ENCODE measurements at regions not wholly inside any gene's neighbourhood (a gene's known extent, or its start where the extent isn't known, plus 50 kb on each side); places are given as distances from the start of the nearest gene placed in this dataset.

- H3K4me3 ChIP-seq (ENCODE audit: low read depth, low read length) = no peak overlapping the region
- no peak for TF ChIP-seq CTCF (IDR thresholded peaks at IDR 0.05; ENCODE audit: borderline replicate concordance, insufficient read depth, low read depth, low read length)
These were observed 638.7 kb downstream of the ZEB2 start for GRCh38 chr2:143881246-143881645.

GRCh38 chr2:143877876-143878530 is 641.9 kb downstream of the ZEB2 start:
- H3K4me3 ChIP-seq (ENCODE audit: low read depth, low read length) = no peak overlapping the region
- no peak for TF ChIP-seq CTCF (IDR thresholded peaks at IDR 0.05; ENCODE audit: borderline replicate concordance, insufficient read depth, low read depth, low read length)

- no peak overlapping the region for H3K4me3 ChIP-seq (ENCODE audit: low read depth, low read length)
- TF ChIP-seq CTCF (IDR thresholded peaks at IDR 0.05; ENCODE audit: borderline replicate concordance, insufficient read depth, low read depth, low read length) = no peak
These were observed 642.9 kb downstream of the ZEB2 start for GRCh38 chr2:143877056-143877455.

GRCh38 chr2:143875295-143876233 is 644.4 kb downstream of the ZEB2 start:
- no peak for TF ChIP-seq CTCF (IDR thresholded peaks at IDR 0.05; ENCODE audit: borderline replicate concordance, insufficient read depth, low read depth, low read length)
- no peak overlapping the region for H3K4me3 ChIP-seq (ENCODE audit: low read depth, low read length)

- H3K4me3 ChIP-seq (ENCODE audit: low read depth, low read length) = no peak overlapping the region
- TF ChIP-seq CTCF (IDR thresholded peaks at IDR 0.05; ENCODE audit: borderline replicate concordance, insufficient read depth, low read depth, low read length) = no peak
These were observed 646.0 kb downstream of the ZEB2 start for GRCh38 chr2:143873886-143874285.

- H3K4me3 ChIP-seq (ENCODE audit: low read depth, low read length) = no peak overlapping the region
- TF ChIP-seq CTCF (IDR thresholded peaks at IDR 0.05; ENCODE audit: borderline replicate concordance, insufficient read depth, low read depth, low read length) = no peak
These were observed 649.2 kb downstream of the ZEB2 start for GRCh38 chr2:143870696-143871095.
